A673 (cell line): ENCODE measurements at regions not wholly inside any gene's neighbourhood (a gene's known extent, or its start where the extent isn't known, plus 50 kb on each side); places are given as distances from the start of the nearest gene placed in this dataset.

Experiments used
- BruUV-seq: library from RNA; stranded (reverse); fragments of 400-500 nt; replicated peaks from 2 replicates; lab custom pipeline; 2021; lab: Mats Ljungman, UMichigan
- CTCF ChIA-PET: fragments of 300-600 bp; sonication (Branson Sonifier 250); formaldehyde crosslinking; loops from one replicate; lab custom pipeline; 2022; ENCODE audit warnings: antibody characterized with exemption; lab: Charles Lee
- POLR2A ChIA-PET: fragments of 300-600 bp; sonication (Branson Sonifier 250); formaldehyde crosslinking; loops from one replicate; lab custom pipeline; 2022; ENCODE audit warnings: antibody characterized with exemption; ENCODE audit not compliant: low non-redundant PET; lab: Charles Lee
- DNase-seq: peaks from one replicate; pipeline ENCODE4 v3.0.0-alpha.2; 2015; ENCODE audit warnings: low spot score
- H3K27ac ChIP-seq: fragments of 200-600 bp; sonication (generic); 2 replicates; pipeline ENCODE4 v1.5.1; 2016; ENCODE audit warnings: mixed run types, low read depth, mild to moderate bottlenecking, mixed read lengths, antibody characterized with exemption, low read length; ENCODE audit not compliant: poor library complexity, severe bottlenecking
- H3K27me3 ChIP-seq: fragments of 200-600 bp; sonication (generic); replicated peaks from 2 replicates; pipeline ENCODE4 v1.6.1; 2017; ENCODE audit warnings: mixed run types, low read depth, mild to moderate bottlenecking, mixed read lengths, antibody characterized with exemption, low read length; ENCODE audit not compliant: insufficient read depth, poor library complexity
- H3K36me3 ChIP-seq: fragments of 200-600 bp; sonication (generic); 2 replicates; pipeline ENCODE4 v1.6.1; 2016; ENCODE audit warnings: mixed run types, mild to moderate bottlenecking, mixed read lengths, antibody characterized with exemption, low read length; ENCODE audit not compliant: insufficient read depth, poor library complexity, severe bottlenecking
- H3K4me1 ChIP-seq: fragments of 200-600 bp; sonication (generic); 2 replicates; pipeline ENCODE4 v1.6.1; 2017; ENCODE audit warnings: mixed run types, mild to moderate bottlenecking, mixed read lengths, antibody characterized with exemption, low read length; ENCODE audit not compliant: insufficient read depth, poor library complexity, severe bottlenecking
- H3K4me3 ChIP-seq: fragments of 200-600 bp; sonication (generic); 2 replicates; pipeline ENCODE4 v1.5.1; 2016; ENCODE audit warnings: low read depth, mixed run types, mild to moderate bottlenecking, mixed read lengths, low read length; ENCODE audit not compliant: poor library complexity, severe bottlenecking
- H3K9me3 ChIP-seq: fragments of 200-600 bp; sonication (generic); 2 replicates; pipeline ENCODE4 v1.6.1; 2016; ENCODE audit warnings: mixed run types, low read depth, mild to moderate bottlenecking, mixed read lengths, antibody characterized with exemption, low read length; ENCODE audit not compliant: poor library complexity, severe bottlenecking
- EZH2 ChIP-seq: fragments of 200-600 bp; sonication (generic); IDR thresholded peaks from 2 replicates; pipeline ENCODE4 v1.6.1; 2017; ENCODE audit warnings: borderline replicate concordance, low read depth, mild to moderate bottlenecking, mixed read lengths, antibody characterized with exemption, low read length; ENCODE audit not compliant: poor library complexity, severe bottlenecking
- intact Hi-C: fragments of 100-400 bp; cut with micrococcal nuclease; formaldehyde crosslinking; loops from one replicate; pipeline ENCODE4 v1.10.0; 2022; ENCODE audit not compliant: unreplicated experiment
- TF ChIP-seq, protein P1 (sequence below): fragments of 300-800, 200-600 bp; sonication (generic); conservative IDR thresholded peaks from 2 replicates; pipeline ENCODE4 v1.5.1; 2017; ENCODE audit warnings: low read depth, mild to moderate bottlenecking, antibody characterized with exemption, low read length, moderate library complexity, mixed read lengths

DNA sequence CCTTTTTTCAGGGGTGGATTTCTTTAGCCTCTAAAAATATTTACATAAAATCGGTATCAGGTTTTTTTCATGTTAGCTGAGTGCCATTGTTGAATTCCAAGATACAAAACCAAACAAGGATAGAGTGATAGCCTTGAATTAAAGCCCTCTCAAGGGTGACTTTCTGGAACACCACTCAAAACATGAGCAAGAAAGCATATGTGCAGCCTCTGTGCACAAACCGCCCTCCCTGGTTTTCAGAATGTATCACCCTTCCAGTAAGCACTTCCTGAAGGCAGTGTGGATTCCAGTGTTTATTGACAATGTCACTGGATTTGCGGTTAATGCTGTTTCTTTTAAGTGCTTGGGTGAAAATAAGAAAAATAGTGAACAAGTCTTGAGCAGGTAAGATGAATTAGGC, 597.7 kb downstream of the TMEM114 start:
- H3K27me3 ChIP-seq: no peaks in the 10 kb centered on the region
- ChIA-PET CTCF (no interaction called here), POLR2A (no interaction called here)

DNA sequence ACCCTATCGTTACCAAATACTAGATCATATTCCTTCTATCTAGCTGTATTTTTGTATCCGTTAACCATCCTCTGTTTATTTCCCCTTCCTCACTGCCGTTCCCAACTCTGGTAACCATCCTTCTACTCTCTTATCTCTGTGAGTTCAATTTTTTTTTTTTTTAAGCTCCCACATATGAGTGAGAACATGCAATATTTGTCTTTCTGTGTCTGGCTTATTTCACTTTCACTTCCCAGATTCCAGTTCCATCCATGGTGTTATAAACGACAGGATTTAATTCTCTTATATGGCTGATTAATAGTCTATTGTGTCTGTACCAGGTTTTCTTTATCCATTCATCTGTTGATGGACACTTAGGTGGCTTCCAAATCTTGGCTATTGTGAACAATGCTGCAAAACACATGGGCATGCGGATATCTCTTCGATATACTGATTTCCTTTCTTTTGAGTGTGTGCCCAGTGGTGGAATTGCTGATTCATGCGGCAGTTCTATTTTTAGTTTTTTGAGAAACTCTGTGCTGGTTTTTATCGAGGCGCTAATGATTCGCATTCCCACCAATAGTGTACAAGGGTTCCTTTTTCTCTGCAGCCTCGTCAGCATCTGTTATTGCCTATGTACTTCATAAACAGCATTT, 599.6 kb downstream of the TMEM114 start:
- ChIA-PET CTCF (interaction anchor here (0.6 kb wide), 1 partner anchor 1042 kb away, joined by 3 read pairs; no protein-coding TSS in a partner anchor), POLR2A (no interaction called here)
- H3K27me3 ChIP-seq: no peaks in the 10 kb centered on the region
- no peaks in the 10 kb centered on the region for H3K4me1 ChIP-seq
- TF ChIP-seq, protein P1, sequence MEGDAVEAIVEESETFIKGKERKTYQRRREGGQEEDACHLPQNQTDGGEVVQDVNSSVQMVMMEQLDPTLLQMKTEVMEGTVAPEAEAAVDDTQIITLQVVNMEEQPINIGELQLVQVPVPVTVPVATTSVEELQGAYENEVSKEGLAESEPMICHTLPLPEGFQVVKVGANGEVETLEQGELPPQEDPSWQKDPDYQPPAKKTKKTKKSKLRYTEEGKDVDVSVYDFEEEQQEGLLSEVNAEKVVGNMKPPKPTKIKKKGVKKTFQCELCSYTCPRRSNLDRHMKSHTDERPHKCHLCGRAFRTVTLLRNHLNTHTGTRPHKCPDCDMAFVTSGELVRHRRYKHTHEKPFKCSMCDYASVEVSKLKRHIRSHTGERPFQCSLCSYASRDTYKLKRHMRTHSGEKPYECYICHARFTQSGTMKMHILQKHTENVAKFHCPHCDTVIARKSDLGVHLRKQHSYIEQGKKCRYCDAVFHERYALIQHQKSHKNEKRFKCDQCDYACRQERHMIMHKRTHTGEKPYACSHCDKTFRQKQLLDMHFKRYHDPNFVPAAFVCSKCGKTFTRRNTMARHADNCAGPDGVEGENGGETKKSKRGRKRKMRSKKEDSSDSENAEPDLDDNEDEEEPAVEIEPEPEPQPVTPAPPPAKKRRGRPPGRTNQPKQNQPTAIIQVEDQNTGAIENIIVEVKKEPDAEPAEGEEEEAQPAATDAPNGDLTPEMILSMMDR: no peak
- TF ChIP-seq EZH2: no peak
- DNase-seq: no peak
- no peaks in the 10 kb centered on the region for H3K36me3 ChIP-seq
- no peak overlapping the region for H3K27ac ChIP-seq
- H3K4me3 ChIP-seq: no peak overlapping the region
- no peaks in the 10 kb centered on the region for H3K9me3 ChIP-seq
- BruUV-seq: no TSS peak
- intact Hi-C loops: no loop called here

More for the DNA sequence above, 597.7 kb downstream of the TMEM114 start:
- no peak for DNase-seq
- intact Hi-C loops: no loop called here
- Histone ChIP-seq H3K4me3 (no peak overlapping the region), H3K36me3 (no peaks in the 10 kb centered on the region), H3K27ac (no peak overlapping the region), H3K4me1 (no peaks in the 10 kb centered on the region), H3K9me3 (peaks cover 3% of the 10 kb centered on the region)
- TF ChIP-seq EZH2: no peak
- TF ChIP-seq, protein P1: no peak
- BruUV-seq: no TSS peak

DNA sequence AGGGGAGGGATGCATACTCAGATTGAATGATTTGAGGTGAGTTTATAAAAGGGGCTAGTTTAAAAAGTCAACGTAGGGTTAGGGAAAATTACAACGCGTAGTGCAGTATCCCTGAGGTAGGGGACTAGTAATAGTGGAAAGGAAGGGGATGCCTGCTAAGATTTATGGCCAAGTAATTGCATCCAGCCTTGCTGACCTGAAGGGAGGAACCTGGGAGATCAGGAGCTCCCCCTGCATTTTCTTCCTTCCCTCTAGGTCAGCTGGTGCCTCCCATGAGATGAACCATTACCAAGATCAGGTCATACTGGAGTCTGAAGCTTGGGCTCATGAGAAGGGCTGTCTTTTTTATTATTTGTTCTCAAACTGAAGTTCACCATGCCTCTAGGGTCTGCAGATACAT, 606.6 kb downstream of the TMEM114 start:
- CTCF ChIA-PET: no interaction called here
- H3K36me3 ChIP-seq: no peaks in the 10 kb centered on the region
- TF ChIP-seq, protein P1: no peak
- TF ChIP-seq EZH2: no peak
- POLR2A ChIA-PET: no interaction called here
- H3K4me3 ChIP-seq: no peak overlapping the region
- intact Hi-C loops: no loop called here
- no peak for DNase-seq
- H3K9me3 ChIP-seq: no peaks in the 10 kb centered on the region
- no peak overlapping the region for H3K27ac ChIP-seq
- BruUV-seq: no TSS peak
- no peaks in the 10 kb centered on the region for H3K4me1 ChIP-seq
- H3K27me3 ChIP-seq: no peaks in the 10 kb centered on the region
